ENCODE measurements at regions not wholly inside any gene's neighbourhood (a gene's known extent, or its start where the extent isn't known, plus 50 kb on each side); places are given as distances from the start of the nearest gene placed in this dataset.
A peak's percentile ranks its signal among the peaks of the same experiment; 100 is the strongest.

GRCh38 chr13:62139597-62139996 is 723.9 kb upstream of the PCDH20 start:
- Histone ChIP-seq H3K4ac (ENCODE audit: low read depth, low read length) (no peak overlapping the region), H2BK15ac (replicated peaks; ENCODE audit: low read depth) (no peak overlapping the region), H2AK5ac (ENCODE audit: low read length) (no peak overlapping the region), H2BK120ac (ENCODE audit: low read depth, low read length) (no peak overlapping the region), H3K4me3 (ENCODE audit: low read length) (no peak overlapping the region), H2BK5ac (ENCODE audit: low read length) (no peak overlapping the region), H4K8ac (ENCODE audit: low read depth, low read length) (no peak overlapping the region), H3K56ac (ENCODE audit: low read length) (no peak overlapping the region), H3K18ac (ENCODE audit: low read length) (no peak overlapping the region), H4K5ac (ENCODE audit: low read length) (no peak overlapping the region), H3K27ac (ENCODE audit: low read depth, low read length) (no peak overlapping the region), H3K79me1 (ENCODE audit: low read length) (no peaks in the 10 kb centered on the region), H3K79me2 (ENCODE audit: control insufficient read depth, insufficient read depth, low read length) (no peaks in the 10 kb centered on the region), H3K4me1 (ENCODE audit: control insufficient read depth, low read depth, low read length) (no peaks in the 10 kb centered on the region), H3K27me3 (ENCODE audit: insufficient read depth, low read length, poor library complexity) (no peaks in the 10 kb centered on the region), H3K4me2 (ENCODE audit: low read length) (no peak overlapping the region), H3K36me3 (ENCODE audit: control insufficient read depth, insufficient read depth, low read length) (no peaks in the 10 kb centered on the region), H3K23ac (ENCODE audit: low read length) (no peak overlapping the region), H3K9ac (ENCODE audit: low read length) (no peak overlapping the region)
- DNase-seq: no peak

GRCh38 chr13:62137629-62138405 is 722.2 kb upstream of the PCDH20 start:
- no peak overlapping the region for H2AK5ac ChIP-seq (ENCODE audit: low read length)
- H2BK15ac ChIP-seq (replicated peaks; ENCODE audit: low read depth): no peak overlapping the region
- H2BK5ac ChIP-seq (ENCODE audit: low read length): no peak overlapping the region
- no peak overlapping the region for H2BK120ac ChIP-seq (ENCODE audit: low read depth, low read length)
- no peak overlapping the region for H3K4ac ChIP-seq (ENCODE audit: low read depth, low read length)
- no peak for DNase-seq
- no peak overlapping the region for H4K5ac ChIP-seq (ENCODE audit: low read length)
- H3K23ac ChIP-seq (ENCODE audit: low read length): no peak overlapping the region
- no peak overlapping the region for H3K18ac ChIP-seq (ENCODE audit: low read length)
- H3K79me2 ChIP-seq (ENCODE audit: control insufficient read depth, insufficient read depth, low read length): no peaks in the 10 kb centered on the region
- no peaks in the 10 kb centered on the region for H3K27me3 ChIP-seq (ENCODE audit: insufficient read depth, low read length, poor library complexity)
- H3K9ac ChIP-seq (ENCODE audit: low read length): no peak overlapping the region
- H3K36me3 ChIP-seq (ENCODE audit: control insufficient read depth, insufficient read depth, low read length): no peaks in the 10 kb centered on the region
- H3K79me1 ChIP-seq (ENCODE audit: low read length): no peaks in the 10 kb centered on the region
- no peak overlapping the region for H3K27ac ChIP-seq (ENCODE audit: low read depth, low read length)
- no peak overlapping the region for H4K8ac ChIP-seq (ENCODE audit: low read depth, low read length)
- H3K4me2 ChIP-seq (ENCODE audit: low read length): no peak overlapping the region
- no peak overlapping the region for H3K56ac ChIP-seq (ENCODE audit: low read length)
- H3K4me1 ChIP-seq (ENCODE audit: control insufficient read depth, low read depth, low read length): no peaks in the 10 kb centered on the region
- no CpG with 5 or more reads among the region's 2 CpGs for WGBS (ENCODE audit: extremely low coverage, insufficient coverage, low lambda C conversion rate)
- no peak overlapping the region for H3K4me3 ChIP-seq (ENCODE audit: low read length)

GRCh38 chr13:62131604-62132003 is 716.0 kb upstream of the PCDH20 start:
- H4K8ac ChIP-seq (ENCODE audit: low read depth, low read length): no peak overlapping the region
- H3K4me3 ChIP-seq (ENCODE audit: low read length): no peak overlapping the region
- peak overlapping the region; percentile 91 for H3K4ac ChIP-seq (ENCODE audit: low read depth, low read length)
- no peaks in the 10 kb centered on the region for H3K79me1 ChIP-seq (ENCODE audit: low read length)
- WGBS (ENCODE audit: extremely low coverage, insufficient coverage, low lambda C conversion rate): no CpG with 5 or more reads among the region's 1 CpG
- H3K56ac ChIP-seq (ENCODE audit: low read length): no peak overlapping the region
- H3K27me3 ChIP-seq (ENCODE audit: insufficient read depth, low read length, poor library complexity): no peaks in the 10 kb centered on the region
- H3K4me1 ChIP-seq (ENCODE audit: control insufficient read depth, low read depth, low read length): peaks cover 8% of the 10 kb centered on the region
- H2BK15ac ChIP-seq (replicated peaks; ENCODE audit: low read depth): no peak overlapping the region
- peak overlapping the region; percentile 91 for H2BK5ac ChIP-seq (ENCODE audit: low read length)
- no peak for DNase-seq
- peak overlapping the region; percentile 88 for H2BK120ac ChIP-seq (ENCODE audit: low read depth, low read length)
- H3K79me2 ChIP-seq (ENCODE audit: control insufficient read depth, insufficient read depth, low read length): no peaks in the 10 kb centered on the region
- no peak overlapping the region for H3K9ac ChIP-seq (ENCODE audit: low read length)
- no peak overlapping the region for H2AK5ac ChIP-seq (ENCODE audit: low read length)
- no peak overlapping the region for H3K23ac ChIP-seq (ENCODE audit: low read length)
- peak overlapping the region; percentile 64 for H3K27ac ChIP-seq (ENCODE audit: low read depth, low read length)
- no peaks in the 10 kb centered on the region for H3K36me3 ChIP-seq (ENCODE audit: control insufficient read depth, insufficient read depth, low read length)
- H3K18ac ChIP-seq (ENCODE audit: low read length): peak overlapping the region; percentile 68
- no peak overlapping the region for H3K4me2 ChIP-seq (ENCODE audit: low read length)
- peak overlapping the region; percentile 73 for H4K5ac ChIP-seq (ENCODE audit: low read length)

- peak overlapping the region; percentile 68 for H4K5ac ChIP-seq (ENCODE audit: low read length)
- peak overlapping the region; percentile 98 for H2BK5ac ChIP-seq (ENCODE audit: low read length)
These were observed 714.7 kb upstream of the PCDH20 start for GRCh38 chr13:62130062-62130970.

GRCh38 chr13:62129000-62129551 is 713.4 kb upstream of the PCDH20 start:
- Histone ChIP-seq H2BK120ac (ENCODE audit: low read depth, low read length) (no peak overlapping the region), H3K9ac (ENCODE audit: low read length) (peak overlapping the region; percentile 2), H3K79me1 (ENCODE audit: low read length) (no peaks in the 10 kb centered on the region), H2BK15ac (replicated peaks; ENCODE audit: low read depth) (no peak overlapping the region), H4K5ac (ENCODE audit: low read length) (peak overlapping the region; percentile 47), H3K23ac (ENCODE audit: low read length) (peak overlapping the region; percentile 38), H3K27ac (ENCODE audit: low read depth, low read length) (no peak overlapping the region), H3K4me3 (ENCODE audit: low read length) (no peak overlapping the region), H3K27me3 (ENCODE audit: insufficient read depth, low read length, poor library complexity) (no peaks in the 10 kb centered on the region), H3K4me1 (ENCODE audit: control insufficient read depth, low read depth, low read length) (peaks cover 8% of the 10 kb centered on the region), H3K56ac (ENCODE audit: low read length) (peak overlapping the region; percentile 63), H4K8ac (ENCODE audit: low read depth, low read length) (no peak overlapping the region), H3K4ac (ENCODE audit: low read depth, low read length) (no peak overlapping the region), H3K36me3 (ENCODE audit: control insufficient read depth, insufficient read depth, low read length) (no peaks in the 10 kb centered on the region), H3K18ac (ENCODE audit: low read length) (no peak overlapping the region), H2AK5ac (ENCODE audit: low read length) (no peak overlapping the region), H2BK5ac (ENCODE audit: low read length) (peak overlapping the region; percentile 77), H3K4me2 (ENCODE audit: low read length) (no peak overlapping the region), H3K79me2 (ENCODE audit: control insufficient read depth, insufficient read depth, low read length) (no peaks in the 10 kb centered on the region)
- DNase-seq: no peak
- no CpG with 5 or more reads among the region's 2 CpGs for WGBS (ENCODE audit: extremely low coverage, insufficient coverage, low lambda C conversion rate)

More at GRCh38 chr13:62130062-62130970, 714.7 kb upstream of the PCDH20 start:
- Histone ChIP-seq H2BK120ac (ENCODE audit: low read depth, low read length) (no peak overlapping the region), H4K8ac (ENCODE audit: low read depth, low read length) (no peak overlapping the region), H2BK15ac (replicated peaks; ENCODE audit: low read depth) (no peak overlapping the region), H3K23ac (ENCODE audit: low read length) (no peak overlapping the region), H3K27ac (ENCODE audit: low read depth, low read length) (peak overlapping the region; percentile 83), H3K4me1 (ENCODE audit: control insufficient read depth, low read depth, low read length) (peaks cover 8% of the 10 kb centered on the region), H3K4me2 (ENCODE audit: low read length) (no peak overlapping the region), H3K56ac (ENCODE audit: low read length) (peak overlapping the region; percentile 86), H3K27me3 (ENCODE audit: insufficient read depth, low read length, poor library complexity) (no peaks in the 10 kb centered on the region), H3K9ac (ENCODE audit: low read length) (peak overlapping the region; percentile 44), H2AK5ac (ENCODE audit: low read length) (no peak overlapping the region), H3K36me3 (ENCODE audit: control insufficient read depth, insufficient read depth, low read length) (no peaks in the 10 kb centered on the region), H3K4ac (ENCODE audit: low read depth, low read length) (peak overlapping the region; percentile 91), H3K79me1 (ENCODE audit: low read length) (no peaks in the 10 kb centered on the region), H3K18ac (ENCODE audit: low read length) (peak overlapping the region; percentile 68), H3K79me2 (ENCODE audit: control insufficient read depth, insufficient read depth, low read length) (no peaks in the 10 kb centered on the region), H3K4me3 (ENCODE audit: low read length) (no peak overlapping the region)
- WGBS (ENCODE audit: extremely low coverage, insufficient coverage, low lambda C conversion rate): no CpG with 5 or more reads among the region's 5 CpGs
- DNase-seq: peak; percentile 92
